NCI-H1694 treated with DMSO at 0.1 percent for 48 hours (cell line): ENCODE measurements at regions not wholly inside any gene's neighbourhood (a gene's known extent, or its start where the extent isn't known, plus 50 kb on each side); places are given as distances from the start of the nearest gene placed in this dataset.

Experiments used
- DNase-seq: peaks from one replicate; lab custom pipeline; 2025; lab: John Stamatoyannopoulos, UW

GRCh38 chr21:16013570-16013969 lies 283.8 kb downstream of the USP25 start:
- no peak for DNase-seq

- DNase-seq = no peak
These were observed 291.1 kb downstream of the USP25 start for GRCh38 chr21:16020878-16021277.

- no peak for DNase-seq
These were observed 292.3 kb downstream of the USP25 start for GRCh38 chr21:16022116-16022515.

GRCh38 chr21:16022921-16023320 lies 293.1 kb downstream of the USP25 start:
- no peak for DNase-seq

GRCh38 chr21:16028142-16028541 lies 298.4 kb downstream of the USP25 start:
- DNase-seq = no peak

- no peak for DNase-seq
These were observed 299.2 kb downstream of the USP25 start for GRCh38 chr21:16028941-16029464.

GRCh38 chr21:16033193-16033592 lies 303.4 kb downstream of the USP25 start:
- DNase-seq = no peak

- no peak for DNase-seq
These were observed 304.8 kb downstream of the USP25 start for GRCh38 chr21:16034446-16035190.

GRCh38 chr21:16037421-16037955 lies 307.7 kb downstream of the USP25 start:
- DNase-seq = no peak

GRCh38 chr21:16040601-16041000 lies 310.8 kb downstream of the USP25 start:
- DNase-seq = no peak

- no peak for DNase-seq
These were observed 314.9 kb downstream of the USP25 start for GRCh38 chr21:16044676-16045075.

- no peak for DNase-seq
These were observed 317.0 kb downstream of the USP25 start for GRCh38 chr21:16046656-16047330.

GRCh38 chr21:16047904-16048303 lies 318.1 kb downstream of the USP25 start:
- no peak for DNase-seq

GRCh38 chr21:16055014-16055413 lies 325.2 kb downstream of the USP25 start:
- DNase-seq = no peak

- DNase-seq = no peak
These were observed 329.1 kb downstream of the USP25 start for GRCh38 chr21:16058896-16059295.

- no peak for DNase-seq
These were observed 330.2 kb downstream of the USP25 start for GRCh38 chr21:16059981-16060380.

GRCh38 chr21:16061194-16061593 lies 331.4 kb downstream of the USP25 start:
- no peak for DNase-seq

- DNase-seq = no peak
These were observed 339.7 kb downstream of the USP25 start for GRCh38 chr21:16069178-16070112.

GRCh38 chr21:16070207-16070651 lies 340.4 kb downstream of the USP25 start:
- DNase-seq = no peak

- DNase-seq = no peak
These were observed 341.3 kb downstream of the USP25 start for GRCh38 chr21:16071092-16071491.

GRCh38 chr21:16071761-16072160 lies 342.0 kb downstream of the USP25 start:
- DNase-seq = no peak

GRCh38 chr21:16072221-16072620 lies 342.4 kb downstream of the USP25 start:
- no peak for DNase-seq
